ENCODE measurements at regions not wholly inside any gene's neighbourhood (a gene's known extent, or its start where the extent isn't known, plus 50 kb on each side); places are given as distances from the start of the nearest gene placed in this dataset.

GRCh38 chr1:232751393-232752140, 53.6 kb upstream of the MAP10 start:
- TF ChIP-seq CTCF (IDR thresholded peaks at IDR 0.05; ENCODE audit: low read depth, low read length) = no peak
- no peak overlapping the region for H3K4me3 ChIP-seq (ENCODE audit: low read depth, low read length)
- DNase-seq = no peak
- peaks cover 42% of the 10 kb centered on the region for H3K9me3 ChIP-seq (ENCODE audit: severe bottlenecking)
- no peaks in the 10 kb centered on the region for H3K36me3 ChIP-seq
- H3K27ac ChIP-seq = no peak overlapping the region
- no peaks in the 10 kb centered on the region for H3K27me3 ChIP-seq (ENCODE audit: insufficient read depth, low read depth, severe bottlenecking)

- TF ChIP-seq CTCF (IDR thresholded peaks at IDR 0.05; ENCODE audit: low read depth, low read length) = no peak
- Histone ChIP-seq H3K9me3 (ENCODE audit: severe bottlenecking) (peaks cover 45% of the 10 kb centered on the region), H3K4me3 (ENCODE audit: low read depth, low read length) (no peak overlapping the region), H3K36me3 (no peaks in the 10 kb centered on the region), H3K27ac (no peak overlapping the region), H3K27me3 (ENCODE audit: insufficient read depth, low read depth, severe bottlenecking) (no peaks in the 10 kb centered on the region)
- no peak for DNase-seq
Measured at GRCh38 chr1:232752365-232752764, 52.9 kb upstream of the MAP10 start.

- Histone ChIP-seq H3K27me3 (ENCODE audit: insufficient read depth, low read depth, severe bottlenecking) (no peaks in the 10 kb centered on the region), H3K4me3 (ENCODE audit: low read depth, low read length) (no peak overlapping the region), H3K27ac (no peak overlapping the region), H3K36me3 (no peaks in the 10 kb centered on the region), H3K9me3 (ENCODE audit: severe bottlenecking) (peaks cover 47% of the 10 kb centered on the region)
- TF ChIP-seq CTCF (IDR thresholded peaks at IDR 0.05; ENCODE audit: low read depth, low read length) = no peak
- DNase-seq = no peak
Measured at GRCh38 chr1:232754930-232755329, 50.3 kb upstream of the MAP10 start.
